ENCODE measurements at regions not wholly inside any gene's neighbourhood (a gene's known extent, or its start where the extent isn't known, plus 50 kb on each side); places are given as distances from the start of the nearest gene placed in this dataset.
"Not testable (repeated sequence)": the region's sequence is repeated elsewhere in the genome, so short reads cannot be mapped to it uniquely, and the experiment has no call there.

- CTCF ChIA-PET; DNase-seq (ENCODE audit: low read depth, low spot score); H3K9me3 ChIP-seq (ENCODE audit: control insufficient read depth, insufficient read depth, low read length); H3K27ac ChIP-seq (ENCODE audit: low read depth, low read length); H3K27me3 ChIP-seq (ENCODE audit: control insufficient read depth, insufficient read depth, low read length); POLR2A ChIA-PET; H3K4me3 ChIP-seq (ENCODE audit: low read depth, low read length): not testable (repeated sequence)
Observed at GRCh38 chr16:15192197-15192596, 98.1 kb upstream of the RRN3 start.

DNA sequence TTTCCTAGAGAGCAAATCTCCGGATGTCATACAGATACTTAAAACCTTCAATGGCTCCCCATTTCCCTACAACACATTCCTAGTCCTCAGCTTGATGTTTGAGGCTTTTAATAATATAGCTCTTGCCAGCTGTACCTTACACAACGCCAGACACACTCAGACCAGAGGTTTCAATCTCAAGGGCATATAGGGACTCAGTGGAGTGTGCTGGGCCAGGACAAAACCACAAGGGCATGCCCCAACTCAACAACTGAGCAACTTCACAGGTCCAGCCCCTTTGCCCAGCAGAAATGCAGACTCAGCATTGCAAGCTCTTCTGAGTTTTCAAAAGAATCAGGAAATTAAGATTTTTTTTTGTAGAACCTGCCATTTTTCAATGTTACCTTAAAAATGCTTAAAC lies 95.4 kb upstream of the RRN3 start:
- DNase-seq (ENCODE audit: low read depth, low spot score); POLR2A ChIA-PET; CTCF ChIA-PET: not testable (repeated sequence)

More for the DNA sequence above, 95.4 kb upstream of the RRN3 start:
- H3K4me3 ChIP-seq (ENCODE audit: low read depth, low read length); H3K27ac ChIP-seq (ENCODE audit: low read depth, low read length); H3K27me3 ChIP-seq (ENCODE audit: control insufficient read depth, insufficient read depth, low read length); H3K9me3 ChIP-seq (ENCODE audit: control insufficient read depth, insufficient read depth, low read length): not testable (repeated sequence)

Data from AG04450 (cell line).